ENCODE measurements at regions not wholly inside any gene's neighbourhood (a gene's known extent, or its start where the extent isn't known, plus 50 kb on each side); places are given as distances from the start of the nearest gene placed in this dataset.

- no peak for DNase-seq (ENCODE audit: low spot score)
- intact Hi-C loops (cut with DNase I), result no loop called here
These were observed 56.7 kb upstream of the GUCA2B start for GRCh38 chr1:42096554-42096953.

- intact Hi-C loops (cut with DNase I), result no loop called here
- no peak for DNase-seq (ENCODE audit: low spot score)
These were observed 64.0 kb upstream of the GUCA2B start for GRCh38 chr1:42089246-42089645.

GRCh38 chr1:42086146-42086545 is 67.1 kb upstream of the GUCA2B start:
- intact Hi-C loops (cut with DNase I), result no loop called here
- DNase-seq (ENCODE audit: low spot score), result no peak

- intact Hi-C loops (cut with DNase I), result no loop called here
- no peak for DNase-seq (ENCODE audit: low spot score)
These were observed 67.6 kb upstream of the GUCA2B start for GRCh38 chr1:42085596-42085995.

- intact Hi-C loops (cut with DNase I), result no loop called here
These were observed 71.7 kb upstream of the GUCA2B start for GRCh38 chr1:42081475-42081874.

GRCh38 chr1:42075179-42075578 is 78.0 kb upstream of the GUCA2B start:
- intact Hi-C loops (cut with DNase I), result no loop called here
- DNase-seq (ENCODE audit: low spot score), result no peak

More at GRCh38 chr1:42081475-42081874, 71.7 kb upstream of the GUCA2B start:
- DNase-seq (ENCODE audit: low spot score), result no peak

GRCh38 chr1:42070996-42071395 is 82.2 kb upstream of the GUCA2B start:
- no peak for DNase-seq (ENCODE audit: low spot score)
- intact Hi-C loops (cut with DNase I), result no loop called here

- DNase-seq (ENCODE audit: low spot score), result no peak
- intact Hi-C loops (cut with DNase I), result no loop called here
These were observed 95.4 kb upstream of the GUCA2B start for GRCh38 chr1:42057800-42058199.

GRCh38 chr1:42056460-42056859 is 96.8 kb upstream of the GUCA2B start:
- no peak for DNase-seq (ENCODE audit: low spot score)
- intact Hi-C loops (cut with DNase I), result no loop called here

- no peak for DNase-seq (ENCODE audit: low spot score)
- intact Hi-C loops (cut with DNase I), result no loop called here
These were observed 98.1 kb upstream of the GUCA2B start for GRCh38 chr1:42055061-42055460.

- intact Hi-C loops (cut with DNase I), result no loop called here
These were observed 101.0 kb upstream of the GUCA2B start for GRCh38 chr1:42052072-42052699.

GRCh38 chr1:42047508-42047880 is 105.7 kb upstream of the GUCA2B start:
- no peak for DNase-seq (ENCODE audit: low spot score)
- intact Hi-C loops (cut with DNase I), result no loop called here

More at GRCh38 chr1:42052072-42052699, 101.0 kb upstream of the GUCA2B start:
- DNase-seq (ENCODE audit: low spot score), result no peak

- intact Hi-C loops (cut with DNase I), result no loop called here
- DNase-seq (ENCODE audit: low spot score), result no peak
These were observed 106.3 kb upstream of the GUCA2B start for GRCh38 chr1:42046761-42047507.

GRCh38 chr1:42044346-42044745 is 108.9 kb upstream of the GUCA2B start:
- intact Hi-C loops (cut with DNase I), result no loop called here
- no peak for DNase-seq (ENCODE audit: low spot score)

- DNase-seq (ENCODE audit: low spot score), result no peak
- intact Hi-C loops (cut with DNase I), result no loop called here
These were observed 109.4 kb upstream of the GUCA2B start for GRCh38 chr1:42043811-42044210.

- intact Hi-C loops (cut with DNase I), result no loop called here
- DNase-seq (ENCODE audit: low spot score), result no peak
These were observed 110.0 kb upstream of the GUCA2B start for GRCh38 chr1:42043182-42043581.

GRCh38 chr1:42041031-42041430 is 112.2 kb upstream of the GUCA2B start:
- intact Hi-C loops (cut with DNase I), result no loop called here
- no peak for DNase-seq (ENCODE audit: low spot score)

GRCh38 chr1:42040159-42040558 is 113.1 kb upstream of the GUCA2B start:
- intact Hi-C loops (cut with DNase I), result no loop called here
- DNase-seq (ENCODE audit: low spot score), result peak; percentile 72

- DNase-seq (ENCODE audit: low spot score), result no peak
- intact Hi-C loops (cut with DNase I), result loop anchor here (10.0 kb wide), 3 partner anchors 223 to 373 kb away; partner anchors contain the start of gene FOXJ3
These were observed 114.9 kb upstream of the GUCA2B start for GRCh38 chr1:42038261-42038660.

- intact Hi-C loops (cut with DNase I), result loop anchor here (10.0 kb wide), 3 partner anchors 223 to 373 kb away; partner anchors contain the start of gene FOXJ3
These were observed 115.6 kb upstream of the GUCA2B start for GRCh38 chr1:42037586-42037985.

GRCh38 chr1:42037161-42037560 is 116.0 kb upstream of the GUCA2B start:
- no peak for DNase-seq (ENCODE audit: low spot score)
- intact Hi-C loops (cut with DNase I), result loop anchor here (10.0 kb wide), 3 partner anchors 222 to 372 kb away; partner anchors contain the start of gene FOXJ3

More at GRCh38 chr1:42037586-42037985, 115.6 kb upstream of the GUCA2B start:
- DNase-seq (ENCODE audit: low spot score), result no peak

Data from cardiac septum (tissue), 1 donor.